Bronchial epithelial cell (primary cell): ENCODE measurements at regions not wholly inside any gene's neighbourhood (a gene's known extent, or its start where the extent isn't known, plus 50 kb on each side); places are given as distances from the start of the nearest gene placed in this dataset.
A peak's percentile ranks its signal among the peaks of the same experiment; 100 is the strongest.

Source experiments
- DNase-seq: peaks from one replicate; pipeline ENCODE4 v3.0.0-alpha.2; 2010; ENCODE audit warnings: low read depth
- FAIRE-seq: peaks from 2 replicates; lab custom pipeline; 2011; peaks lifted over from hg19 to GRCh38; lab: Jason Lieb, UNC
- H3K27me3 ChIP-seq: 2 replicates; pipeline ENCODE4 v1.5.1; 2011; ENCODE audit warnings: low read length; ENCODE audit not compliant: control insufficient read depth, insufficient read depth
- H3K36me3 ChIP-seq: 2 replicates; pipeline ENCODE4 v1.5.1; 2011; ENCODE audit warnings: low read length; ENCODE audit not compliant: control insufficient read depth, insufficient read depth
- H3K4me3 ChIP-seq: 2 replicates; pipeline ENCODE4 v1.5.1; 2011; ENCODE audit warnings: mild to moderate bottlenecking, low read depth, low read length, control low read depth
- TF ChIP-seq, protein P1 (sequence below): IDR thresholded peaks from 2 replicates; pipeline ENCODE4 v1.5.1; 2011; ENCODE audit warnings: mild to moderate bottlenecking, moderate library complexity, low read length, control low read depth, inconsistent platforms; ENCODE audit not compliant: insufficient read depth, severe bottlenecking

GRCh38 chr10:58044072-58044471, 223.6 kb downstream of the IPMK start:
- FAIRE-seq (peak; percentile 76), DNase-seq (peak; percentile 83)
- Histone ChIP-seq H3K27me3 (no peaks in the 10 kb centered on the region), H3K36me3 (no peaks in the 10 kb centered on the region), H3K4me3 (no peak overlapping the region)
- TF ChIP-seq, protein P1, sequence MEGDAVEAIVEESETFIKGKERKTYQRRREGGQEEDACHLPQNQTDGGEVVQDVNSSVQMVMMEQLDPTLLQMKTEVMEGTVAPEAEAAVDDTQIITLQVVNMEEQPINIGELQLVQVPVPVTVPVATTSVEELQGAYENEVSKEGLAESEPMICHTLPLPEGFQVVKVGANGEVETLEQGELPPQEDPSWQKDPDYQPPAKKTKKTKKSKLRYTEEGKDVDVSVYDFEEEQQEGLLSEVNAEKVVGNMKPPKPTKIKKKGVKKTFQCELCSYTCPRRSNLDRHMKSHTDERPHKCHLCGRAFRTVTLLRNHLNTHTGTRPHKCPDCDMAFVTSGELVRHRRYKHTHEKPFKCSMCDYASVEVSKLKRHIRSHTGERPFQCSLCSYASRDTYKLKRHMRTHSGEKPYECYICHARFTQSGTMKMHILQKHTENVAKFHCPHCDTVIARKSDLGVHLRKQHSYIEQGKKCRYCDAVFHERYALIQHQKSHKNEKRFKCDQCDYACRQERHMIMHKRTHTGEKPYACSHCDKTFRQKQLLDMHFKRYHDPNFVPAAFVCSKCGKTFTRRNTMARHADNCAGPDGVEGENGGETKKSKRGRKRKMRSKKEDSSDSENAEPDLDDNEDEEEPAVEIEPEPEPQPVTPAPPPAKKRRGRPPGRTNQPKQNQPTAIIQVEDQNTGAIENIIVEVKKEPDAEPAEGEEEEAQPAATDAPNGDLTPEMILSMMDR = no peak

- H3K27me3 ChIP-seq = no peaks in the 10 kb centered on the region
- FAIRE-seq (no peak), DNase-seq (no peak)
- TF ChIP-seq, protein P1 = no peak
- no peak overlapping the region for H3K4me3 ChIP-seq
- no peaks in the 10 kb centered on the region for H3K36me3 ChIP-seq
These were observed 225.8 kb downstream of the IPMK start for GRCh38 chr10:58041901-58042300.

DNA sequence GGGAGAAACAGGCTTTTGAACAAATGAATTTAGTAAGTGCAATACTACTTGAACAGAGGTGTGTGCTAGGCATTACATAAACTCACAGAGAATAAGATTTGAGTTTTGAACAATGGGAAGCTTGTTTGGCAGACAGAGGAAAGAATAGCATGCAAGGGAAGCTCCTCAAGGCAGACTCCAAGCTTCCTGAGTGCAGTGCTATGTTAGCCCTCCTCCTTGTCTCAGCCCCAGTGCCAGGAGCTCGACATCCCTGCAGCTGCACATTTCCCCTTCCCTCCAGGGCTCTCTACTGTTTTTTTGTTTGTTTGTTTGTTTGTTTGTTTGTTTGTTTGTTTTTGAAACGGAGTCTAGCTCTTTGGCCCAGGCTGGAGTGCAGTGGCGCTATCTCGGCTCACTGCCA, 237.5 kb downstream of the IPMK start:
- FAIRE-seq = no peak
- Histone ChIP-seq H3K4me3 (no peak overlapping the region), H3K27me3 (no peaks in the 10 kb centered on the region), H3K36me3 (no peaks in the 10 kb centered on the region)
- no peak for DNase-seq
- TF ChIP-seq, protein P1 = no peak

DNA sequence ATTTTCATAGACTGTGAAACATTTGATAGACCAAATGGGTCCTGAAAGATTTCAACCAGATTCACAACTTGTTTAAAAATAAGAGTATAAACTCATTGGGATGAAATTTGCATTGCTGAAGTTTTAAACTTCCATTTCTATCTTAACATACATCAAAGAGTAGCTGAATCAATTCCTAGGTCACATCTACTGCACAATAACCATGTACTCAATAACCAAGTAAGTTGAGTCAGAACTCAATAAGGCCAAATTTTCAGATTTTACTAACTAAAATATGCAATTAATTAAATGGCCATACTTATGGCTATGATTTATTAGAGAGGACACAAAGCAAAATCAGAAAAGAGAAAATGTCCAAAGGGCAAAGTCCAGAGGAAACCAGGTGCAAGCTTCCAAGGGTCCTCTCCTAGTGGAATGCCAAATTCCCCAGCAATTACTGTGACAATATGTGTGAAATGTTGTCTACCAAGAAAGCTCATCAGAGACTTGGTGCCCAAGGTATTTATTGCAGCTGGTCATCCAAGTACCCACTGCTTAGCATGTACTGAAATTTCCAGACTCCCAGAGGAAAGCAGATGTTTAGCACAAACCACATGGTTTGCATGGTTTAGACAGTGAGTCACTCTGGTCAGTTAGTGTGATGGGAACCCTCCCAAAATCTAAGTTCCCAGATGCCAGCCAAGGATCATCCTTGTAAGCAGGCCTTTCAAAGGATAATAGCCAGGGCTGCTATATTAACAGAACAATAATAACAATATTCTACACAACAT, 238.9 kb downstream of the IPMK start:
- Histone ChIP-seq H3K27me3 (no peaks in the 10 kb centered on the region), H3K4me3 (no peak overlapping the region), H3K36me3 (no peaks in the 10 kb centered on the region)
- FAIRE-seq = no peak
- TF ChIP-seq, protein P1 = no peak
- peak; percentile 35 for DNase-seq

DNA sequence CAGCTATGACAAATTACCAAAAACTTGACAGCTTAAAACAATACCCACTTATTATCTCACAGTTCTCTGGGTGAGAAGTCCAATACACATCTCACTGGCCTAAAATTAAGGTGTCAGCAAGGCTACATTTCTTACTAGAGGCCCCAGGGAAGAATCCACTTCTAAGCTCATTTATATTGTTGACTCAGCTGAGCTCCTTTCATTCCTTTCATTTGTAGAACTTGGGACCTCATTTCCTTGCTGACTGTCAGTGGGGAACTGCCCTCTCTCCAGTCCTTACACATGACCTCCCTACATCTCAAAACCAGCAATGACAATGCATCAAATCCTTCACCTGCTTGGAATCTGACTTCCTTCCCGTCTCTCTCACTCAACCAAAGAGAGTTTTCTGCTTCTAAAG, 240.3 kb downstream of the IPMK start:
- no peak overlapping the region for H3K4me3 ChIP-seq
- H3K36me3 ChIP-seq = no peaks in the 10 kb centered on the region
- TF ChIP-seq, protein P1 = no peak
- DNase-seq = no peak
- no peak for FAIRE-seq
- no peaks in the 10 kb centered on the region for H3K27me3 ChIP-seq

DNA sequence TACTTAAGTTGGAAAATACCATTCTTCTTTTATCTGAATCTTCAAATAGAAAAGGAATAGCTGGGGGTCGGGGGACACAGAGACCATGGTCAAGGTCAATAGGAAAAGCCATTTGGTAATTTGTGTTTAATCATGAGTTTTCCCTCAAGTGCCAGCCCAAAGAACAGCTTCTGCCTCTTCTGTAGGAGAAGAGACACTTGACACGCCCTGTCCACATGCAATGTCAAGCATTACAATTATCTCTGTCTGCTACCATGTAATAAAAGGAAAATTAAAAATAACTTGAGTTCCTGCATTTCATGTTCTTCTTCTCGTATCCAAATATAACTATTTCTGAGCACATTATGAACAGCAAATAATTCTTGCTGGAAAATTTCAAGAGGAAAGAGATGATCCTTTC, 241.7 kb downstream of the IPMK start:
- DNase-seq (no peak), FAIRE-seq (no peak)
- no peaks in the 10 kb centered on the region for H3K27me3 ChIP-seq
- no peaks in the 10 kb centered on the region for H3K36me3 ChIP-seq
- TF ChIP-seq, protein P1 = no peak
- no peak overlapping the region for H3K4me3 ChIP-seq
